ENCODE measurements at regions not wholly inside any gene's neighbourhood (a gene's known extent, or its start where the extent isn't known, plus 50 kb on each side); places are given as distances from the start of the nearest gene placed in this dataset.

- DNase-seq: no peak
Measured at GRCh38 chr18:68323921-68324320, 391.0 kb downstream of the TMX3 start.

DNA sequence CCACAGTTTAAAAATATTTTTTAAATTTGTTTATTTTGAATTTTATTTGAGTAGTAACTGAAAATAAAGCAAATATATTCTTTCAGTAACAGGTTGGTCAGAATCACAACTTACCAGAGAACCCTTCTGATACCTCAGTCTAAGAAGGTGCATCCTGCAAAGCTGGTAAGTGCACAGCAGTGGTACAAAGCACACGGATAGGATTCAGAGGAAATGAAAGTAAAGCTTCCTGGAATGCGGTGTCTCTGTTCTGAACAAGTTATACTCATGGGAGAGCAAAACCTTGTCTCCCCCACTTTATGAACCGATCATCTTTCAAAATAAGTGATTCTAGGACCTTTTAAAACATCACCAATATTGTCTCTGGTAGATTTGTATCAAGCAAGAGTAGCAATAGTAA lies 398.3 kb downstream of the TMX3 start:
- no peak for DNase-seq

GRCh38 chr18:68314403-68314802 lies 400.5 kb downstream of the TMX3 start:
- DNase-seq: no peak

- no peak for DNase-seq
Measured at GRCh38 chr18:68301441-68301840, 413.5 kb downstream of the TMX3 start.

GRCh38 chr18:68299906-68300305 lies 415.0 kb downstream of the TMX3 start:
- DNase-seq: no peak

DNA sequence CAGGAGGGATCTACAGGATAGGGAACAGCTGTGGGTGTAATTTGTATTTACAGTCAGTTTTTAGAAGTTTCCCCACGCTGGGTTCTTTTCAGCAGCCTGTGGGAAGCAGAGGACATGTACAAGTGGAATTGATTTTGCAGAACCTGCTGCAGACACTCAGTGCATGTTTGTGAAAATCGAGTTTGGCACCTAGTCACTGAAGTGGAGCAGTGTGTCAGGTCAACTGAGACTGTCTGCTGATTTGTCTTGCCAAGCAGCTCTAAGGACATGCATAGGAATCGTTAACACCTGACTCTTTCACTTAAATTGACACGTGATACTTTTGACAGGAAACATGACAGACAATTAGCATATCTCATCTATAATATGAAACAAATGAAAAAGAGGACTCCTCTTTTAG lies 416.6 kb downstream of the TMX3 start:
- DNase-seq: no peak

- DNase-seq: no peak
Measured at GRCh38 chr18:68288408-68288807, 426.5 kb downstream of the TMX3 start.

- DNase-seq: no peak
Measured at GRCh38 chr18:68284236-68284780, 430.6 kb downstream of the TMX3 start.

DNA sequence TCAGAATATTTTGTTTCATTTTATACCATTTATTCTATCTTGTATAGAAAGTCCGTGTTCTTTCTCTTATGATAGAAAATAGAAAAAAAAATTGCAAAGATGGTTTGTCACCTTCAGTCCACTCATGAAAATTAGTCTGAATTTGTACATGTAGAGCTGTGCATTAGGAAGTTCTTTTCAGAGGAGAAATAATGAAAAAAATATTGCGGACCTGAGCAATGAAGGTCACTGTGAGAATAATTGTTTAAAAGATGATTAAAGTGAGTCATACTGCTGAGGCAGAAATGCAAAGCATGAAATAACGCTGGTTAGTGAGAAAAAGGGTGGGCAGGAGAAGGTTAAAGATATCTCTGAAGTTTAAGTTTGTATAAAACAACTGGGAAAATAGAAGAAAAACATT lies 431.1 kb downstream of the TMX3 start:
- DNase-seq: no peak

GRCh38 chr18:68282232-68282631 lies 432.7 kb downstream of the TMX3 start:
- no peak for DNase-seq

DNA sequence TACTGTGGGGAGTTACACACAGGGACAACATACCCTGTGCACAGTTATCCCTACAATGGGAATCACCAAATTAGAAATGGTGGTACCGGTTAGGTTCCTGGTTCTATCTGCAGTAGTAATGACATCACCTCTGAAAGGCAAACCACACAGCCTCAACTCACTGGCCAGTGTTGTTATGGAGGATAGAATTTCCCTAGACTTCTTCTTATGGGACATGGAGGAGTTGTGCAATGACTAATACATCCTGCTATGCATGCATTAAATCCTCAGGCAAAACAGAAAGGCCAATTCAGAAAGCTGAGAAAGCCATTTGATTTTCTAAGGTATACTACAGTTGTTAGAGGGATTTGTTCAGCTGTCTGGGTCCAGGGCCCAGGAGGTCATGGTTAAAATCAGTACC lies 439.3 kb downstream of the TMX3 start:
- no peak for DNase-seq

DNA sequence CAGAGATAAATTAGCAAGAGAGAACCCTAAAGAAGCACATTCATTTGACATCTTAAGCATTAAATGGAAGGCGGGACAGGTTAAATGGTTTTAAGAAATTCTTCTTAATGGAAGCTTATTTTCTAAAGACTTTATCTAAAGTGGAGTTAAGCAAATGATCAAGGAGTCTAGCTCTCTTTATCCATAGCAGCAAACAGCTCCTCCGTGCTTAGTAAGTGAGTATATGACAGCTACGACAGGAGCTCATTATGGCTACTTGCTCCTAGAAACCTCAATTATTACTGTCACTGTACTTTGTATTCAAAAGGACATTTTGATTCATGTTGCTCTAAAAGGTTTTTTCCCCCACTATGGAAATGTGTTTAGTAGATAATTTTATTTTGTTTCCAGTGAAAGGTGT lies 444.9 kb downstream of the TMX3 start:
- DNase-seq: no peak

GRCh38 chr18:68267583-68267982 lies 447.3 kb downstream of the TMX3 start:
- no peak for DNase-seq

DNA sequence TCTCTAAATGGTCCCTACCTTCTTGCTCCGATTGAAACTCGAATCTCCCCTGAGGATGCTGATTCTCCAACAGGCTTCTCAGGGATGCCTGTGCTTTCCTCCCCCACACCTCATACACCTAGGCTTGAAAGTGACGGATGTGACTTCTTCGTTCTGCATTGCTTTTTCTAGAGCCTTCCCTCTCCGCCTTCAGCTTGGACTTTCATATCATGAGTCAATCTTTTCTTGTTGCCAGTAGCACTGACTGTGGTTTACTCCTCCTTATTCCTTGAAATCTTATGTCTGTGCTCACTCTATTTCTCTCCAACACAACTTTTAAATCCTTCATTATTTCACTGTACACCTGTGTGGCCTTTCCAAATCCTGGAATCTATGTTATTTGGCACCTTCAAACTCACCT lies 451.4 kb downstream of the TMX3 start:
- no peak for DNase-seq

DNA sequence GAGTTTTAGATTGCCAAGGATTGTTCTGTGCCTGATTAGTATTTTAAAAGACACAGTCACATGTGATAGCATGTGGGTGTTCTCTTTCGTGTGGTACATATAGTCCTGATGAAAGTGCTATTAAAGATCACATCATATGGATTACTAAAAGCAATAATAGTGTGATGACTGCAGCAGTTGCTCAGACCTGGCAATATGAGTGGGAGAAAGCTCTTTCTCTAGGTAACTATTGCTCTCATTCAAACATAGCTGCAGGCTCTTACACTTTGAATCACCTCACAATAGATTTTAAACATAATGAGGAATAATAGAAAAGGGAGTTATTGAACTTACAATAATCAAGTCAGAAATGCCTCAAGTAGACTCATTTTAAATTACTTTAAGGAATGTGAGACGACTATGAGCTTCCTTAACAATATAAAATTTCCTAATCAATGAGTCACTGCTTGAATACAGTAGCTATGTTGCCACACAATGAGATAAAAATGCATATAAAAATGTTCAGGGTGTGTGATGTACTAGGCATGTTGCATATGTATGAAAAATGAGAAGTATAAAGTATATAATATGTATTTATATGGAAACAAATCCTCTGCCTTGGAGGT lies 452.1 kb downstream of the TMX3 start:
- no peak for DNase-seq

DNA sequence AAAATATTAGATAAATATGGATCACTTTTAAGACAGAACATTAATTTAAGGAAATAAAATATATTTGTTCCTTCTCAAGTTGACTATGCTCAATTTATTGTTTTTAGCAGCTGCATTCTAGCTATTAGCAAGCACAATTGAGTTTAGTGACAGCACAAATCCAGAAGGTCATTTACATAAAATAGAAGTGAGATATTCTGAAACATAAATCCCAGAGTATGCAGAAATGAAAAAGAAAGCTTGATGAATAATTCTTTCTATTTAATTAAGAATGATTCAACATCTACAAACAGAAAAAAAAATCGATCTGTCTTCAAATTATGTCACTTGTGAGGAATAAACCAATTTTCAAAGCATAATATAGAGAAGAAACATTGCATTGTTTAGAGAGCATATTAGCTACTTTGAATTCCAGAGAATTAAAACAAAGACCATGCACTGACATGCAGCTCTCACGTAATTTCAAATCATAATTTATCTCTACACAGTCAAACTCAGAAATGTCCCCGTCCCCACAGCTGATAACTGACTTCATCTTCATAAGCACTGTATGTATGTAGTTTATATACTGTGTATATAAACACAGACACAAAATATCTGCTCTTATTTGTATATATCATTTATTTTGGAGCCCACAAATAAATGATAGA lies 458.4 kb downstream of the TMX3 start:
- DNase-seq: no peak

- no peak for DNase-seq
Measured at GRCh38 chr18:68244786-68245185, 470.1 kb downstream of the TMX3 start.

- no peak for DNase-seq
Measured at GRCh38 chr18:68241881-68242280, 473.0 kb downstream of the TMX3 start.

GRCh38 chr18:68234676-68235075 lies 480.2 kb downstream of the TMX3 start:
- DNase-seq: no peak

- DNase-seq: no peak
Measured at GRCh38 chr18:68234131-68234530, 480.8 kb downstream of the TMX3 start.

DNA sequence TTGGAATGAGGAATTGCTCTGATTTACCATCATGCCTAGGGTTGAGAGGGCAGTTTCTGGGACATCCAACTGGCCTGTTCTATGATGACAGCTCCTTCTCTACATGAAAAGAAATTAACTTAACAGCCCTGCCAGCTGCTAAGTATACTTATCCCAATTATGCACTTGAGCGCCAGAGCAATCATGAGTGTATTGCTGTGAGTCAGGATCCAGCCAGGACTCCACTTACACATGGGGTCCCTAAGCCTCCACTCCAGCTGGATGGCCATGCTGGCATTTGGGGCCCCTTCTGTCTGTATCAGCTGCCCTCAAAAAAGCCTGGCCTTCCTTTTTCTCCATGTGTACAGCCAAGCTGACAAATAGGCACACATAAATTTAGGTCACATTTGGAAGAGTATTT lies 481.9 kb downstream of the TMX3 start:
- no peak for DNase-seq

DNA sequence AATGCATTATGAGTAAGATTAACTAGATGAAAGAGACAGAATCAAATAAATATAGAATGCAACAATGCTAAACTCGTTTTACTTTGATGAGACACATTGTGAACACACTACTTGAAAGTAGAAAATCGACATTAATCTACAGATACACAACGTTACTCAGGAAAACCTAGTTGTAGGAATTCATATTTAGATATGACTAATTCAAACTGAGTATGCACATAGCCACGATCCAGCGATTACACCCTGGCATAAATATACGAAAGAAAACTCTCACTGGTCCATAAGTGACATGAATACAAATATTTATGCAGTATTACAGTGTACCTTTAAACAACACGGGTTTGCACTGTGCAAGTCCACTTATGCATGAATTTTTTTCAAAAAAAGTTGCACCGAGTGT lies 485.6 kb downstream of the TMX3 start:
- DNase-seq: no peak

GRCh38 chr18:68221111-68221724 lies 493.7 kb downstream of the TMX3 start:
- no peak for DNase-seq

DNA sequence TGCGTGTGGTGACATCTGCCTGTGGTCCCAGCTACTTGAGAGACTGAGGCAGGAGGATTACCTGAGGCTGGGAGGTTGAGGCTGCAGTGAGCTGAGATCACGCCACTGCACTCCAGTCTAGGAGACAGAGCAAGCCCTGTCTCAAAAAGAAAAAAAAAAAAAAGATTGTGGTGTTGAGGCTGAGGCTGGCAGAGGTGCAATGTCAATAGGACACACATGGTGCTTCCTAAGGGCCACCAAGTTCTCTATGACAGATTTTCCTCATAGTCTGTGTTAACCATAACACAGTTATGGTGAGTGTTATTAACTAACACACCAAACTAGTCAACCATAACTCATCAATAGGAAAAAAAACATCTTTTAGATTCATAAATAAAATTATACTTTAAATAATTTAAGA lies 494.4 kb downstream of the TMX3 start:
- no peak for DNase-seq

Measured in CD4-positive, alpha-beta T cell treated with Interleukin-17A for 4 hours (primary cell).